Psoas muscle (tissue), 7 donors: ENCODE measurements at regions not wholly inside any gene's neighbourhood (a gene's known extent, or its start where the extent isn't known, plus 50 kb on each side); places are given as distances from the start of the nearest gene placed in this dataset.
A peak's percentile ranks its signal among the peaks of the same experiment; 100 is the strongest.

Experiments
- ATAC-seq, 4 donors: fragments of 200-7000 bp; cut with Tn5 transposase; one replicate each; pipeline ENCODE4 v1.9.1; 2020; ENCODE audit warnings: moderate library complexity in 3 of 4, mild to moderate bottlenecking in 2 of 4
- DNase-seq, 2 donors: peaks; one replicate each; pipeline ENCODE4 v3.0.0-alpha.2; 2020
- H3K27ac ChIP-seq: fragments of 200-600 bp; one replicate; pipeline ENCODE4 v1.8.0; 2022
- H3K27me3 ChIP-seq, 3 donors: fragments of 200-600 bp in 1 of 3; one replicate each; pipeline versions ENCODE4 v1.6.1 to v1.8.0; 2013 to 2022; ENCODE audit warnings: low read length in 2 of 3, mild to moderate bottlenecking in 2 of 3, moderate library complexity in 1 of 3; ENCODE audit not compliant: insufficient read depth in 3 of 3
- H3K36me3 ChIP-seq, 2 donors: fragments of 200-600 bp in 1 of 2; one replicate each; pipeline versions ENCODE4 v1.6.1 to v1.8.0; 2013 to 2022; ENCODE audit warnings: low read depth in 1 of 2, mild to moderate bottlenecking in 1 of 2, moderate library complexity in 1 of 2; ENCODE audit not compliant: insufficient read depth in 1 of 2
- H3K4me1 ChIP-seq: fragments of 200-600 bp; one replicate; pipeline ENCODE4 v1.8.0; 2022
- H3K4me3 ChIP-seq: fragments of 200-600 bp; one replicate; pipeline ENCODE4 v1.8.0; 2022; ENCODE audit warnings: mild to moderate bottlenecking
- H3K9me3 ChIP-seq: fragments of 200-600 bp; one replicate; pipeline ENCODE4 v1.8.0; 2022
- WGBS, 3 donors: extraction: QIAGEN DNeasy Blood & Tissue Kit; methylation state at CpG; one replicate each; pipeline versions ENCODE4 v1.1.6 to v1.1.7; 2013; 5-methylcytosine and 5-hydroxymethylcytosine counted together
- intact Hi-C, 2 donors: fragments of 100-400 bp; cut with DNase I; formaldehyde crosslinking; loops; one replicate each; pipeline versions ENCODE4 v1.11.0 to v1.14.2; 2022
- TF ChIP-seq, protein P1 (sequence below): fragments of 200-600 bp; IDR thresholded peaks from one replicate; pipeline ENCODE4 v1.8.0; 2022; ENCODE audit warnings: antibody characterized with exemption
- donor health status: healthy with polysubstance abuse.
- donor health status: DM: no; HTN: no; CAD: no; lungs with moderate emphysema.
- donor health status: Bipolar disorder and iron deficiency.
- donor health status: healthy.
- donor health status: DM: yes; HTN: yes; CAD: no.
- donor health status: DM: no; HTN: no; CAD: no.
- donor health status: DM: yes; HTN: yes; CAD: no.

- H3K4me1 ChIP-seq, result no peaks in the 10 kb centered on the region
- ATAC-seq (no peak), DNase-seq (no peak)
- H3K4me3 ChIP-seq, result no peak overlapping the region
- no peak overlapping the region for H3K27ac ChIP-seq
- H3K9me3 ChIP-seq, result no peaks in the 10 kb centered on the region
- TF ChIP-seq, protein P1, sequence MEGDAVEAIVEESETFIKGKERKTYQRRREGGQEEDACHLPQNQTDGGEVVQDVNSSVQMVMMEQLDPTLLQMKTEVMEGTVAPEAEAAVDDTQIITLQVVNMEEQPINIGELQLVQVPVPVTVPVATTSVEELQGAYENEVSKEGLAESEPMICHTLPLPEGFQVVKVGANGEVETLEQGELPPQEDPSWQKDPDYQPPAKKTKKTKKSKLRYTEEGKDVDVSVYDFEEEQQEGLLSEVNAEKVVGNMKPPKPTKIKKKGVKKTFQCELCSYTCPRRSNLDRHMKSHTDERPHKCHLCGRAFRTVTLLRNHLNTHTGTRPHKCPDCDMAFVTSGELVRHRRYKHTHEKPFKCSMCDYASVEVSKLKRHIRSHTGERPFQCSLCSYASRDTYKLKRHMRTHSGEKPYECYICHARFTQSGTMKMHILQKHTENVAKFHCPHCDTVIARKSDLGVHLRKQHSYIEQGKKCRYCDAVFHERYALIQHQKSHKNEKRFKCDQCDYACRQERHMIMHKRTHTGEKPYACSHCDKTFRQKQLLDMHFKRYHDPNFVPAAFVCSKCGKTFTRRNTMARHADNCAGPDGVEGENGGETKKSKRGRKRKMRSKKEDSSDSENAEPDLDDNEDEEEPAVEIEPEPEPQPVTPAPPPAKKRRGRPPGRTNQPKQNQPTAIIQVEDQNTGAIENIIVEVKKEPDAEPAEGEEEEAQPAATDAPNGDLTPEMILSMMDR, result no peak
- intact Hi-C loops, result no loop called here
- peaks cover 0 to 11% (median 9%) of the 10 kb centered on the region in 3 donors for H3K27me3 ChIP-seq
- WGBS, 3 donors, result 56 to 66% (median 59%) methylated on average over 11 of the region's 11 CpGs
- no peaks in the 10 kb centered on the region for H3K36me3 ChIP-seq
Observed at GRCh38 chr6:215335-216034, 76.8 kb upstream of the DUSP22 start.

DNA sequence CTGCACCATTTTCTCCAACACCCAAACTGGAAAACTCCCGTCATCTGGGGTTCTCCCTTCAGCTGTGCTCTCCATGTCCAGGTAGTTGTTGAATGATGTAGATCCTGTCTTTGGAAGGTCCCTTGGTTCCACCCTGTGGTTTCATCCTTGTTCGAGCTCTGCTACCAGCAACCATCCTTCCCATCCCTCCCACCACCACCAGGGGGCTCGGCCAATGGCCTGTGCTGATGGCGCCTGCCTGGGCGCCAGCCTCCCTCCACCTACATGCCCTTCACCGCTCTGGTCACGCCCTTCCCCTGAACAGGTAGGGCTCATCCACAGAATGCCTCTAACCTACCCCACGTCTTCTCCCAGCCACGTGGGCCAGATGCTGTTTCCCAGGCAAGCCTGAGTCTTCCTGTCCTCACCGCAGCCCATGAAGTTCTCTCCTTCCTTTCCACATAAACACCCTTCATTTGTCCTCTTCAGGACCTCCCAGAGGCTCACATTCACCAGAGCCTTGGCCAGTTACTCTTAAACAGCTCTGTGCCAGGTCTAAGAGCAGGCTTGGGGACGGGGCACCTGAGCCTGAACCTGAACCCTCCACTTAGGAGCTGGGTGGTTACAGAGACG, 75.1 kb upstream of the DUSP22 start:
- H3K36me3 ChIP-seq, result no peaks in the 10 kb centered on the region
- WGBS, 3 donors, result 82 to 89% (median 84%) methylated on average over 12 of the region's 12 CpGs
- DNase-seq (no peak), ATAC-seq (no peak)
- H3K4me3 ChIP-seq, result no peak overlapping the region
- TF ChIP-seq, protein P1, result peak; percentile 30
- no peaks in the 10 kb centered on the region for H3K9me3 ChIP-seq
- intact Hi-C loops, result no loop called here
- H3K27me3 ChIP-seq, result peaks cover 0 to 10% (median 9%) of the 10 kb centered on the region in 3 donors
- no peak overlapping the region for H3K27ac ChIP-seq
- no peaks in the 10 kb centered on the region for H3K4me1 ChIP-seq

DNA sequence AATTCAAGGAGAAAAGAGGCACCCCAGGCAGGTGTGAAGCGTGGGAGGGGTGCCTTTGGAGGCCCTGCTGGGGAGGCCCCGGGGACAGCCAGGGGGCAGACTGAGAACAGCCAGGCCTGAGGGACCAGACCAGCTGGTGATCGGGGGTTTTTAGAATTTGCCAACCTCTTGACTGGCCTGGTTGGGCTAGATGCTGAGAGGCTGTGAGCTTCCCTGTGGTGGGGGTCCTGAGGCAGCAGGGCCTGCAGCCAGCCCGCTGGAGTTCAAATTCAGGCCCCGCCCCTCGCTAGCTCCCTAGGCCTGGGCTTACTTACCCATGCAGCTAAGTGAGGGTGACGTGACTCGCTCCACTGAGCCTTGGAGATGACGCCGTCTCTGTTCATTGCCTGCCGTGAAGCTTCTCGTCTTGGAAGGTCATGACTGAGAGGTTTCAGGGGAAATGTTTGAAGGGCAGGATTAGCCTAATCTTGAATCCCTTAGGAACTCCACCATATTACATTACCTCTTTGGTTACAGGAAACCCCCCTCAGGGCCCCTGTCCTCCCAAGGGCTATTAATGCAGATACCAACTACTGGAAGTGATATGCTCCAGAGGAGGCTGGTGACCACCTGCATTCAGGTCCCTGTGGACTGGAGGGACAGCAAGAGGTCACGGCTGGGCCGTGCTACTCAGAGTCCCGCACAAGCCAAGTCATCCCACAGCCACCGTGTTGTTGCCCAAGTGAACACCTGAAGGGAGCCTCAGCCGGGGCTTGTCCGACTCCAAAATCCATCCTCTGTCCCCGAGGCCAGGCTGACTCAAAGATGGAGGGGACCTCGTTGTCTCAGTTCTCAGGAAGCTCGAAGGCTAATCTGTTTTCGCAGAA, 73.9 kb upstream of the DUSP22 start:
- no peak overlapping the region for H3K4me3 ChIP-seq
- DNase-seq (no peak), ATAC-seq (no peak)
- WGBS, 3 donors, result 70 to 71% (median 70%) methylated on average over 22 of the region's 22 CpGs
- no peaks in the 10 kb centered on the region for H3K4me1 ChIP-seq
- no peaks in the 10 kb centered on the region for H3K9me3 ChIP-seq
- peaks cover 0 to 14% (median 9%) of the 10 kb centered on the region in 3 donors for H3K27me3 ChIP-seq
- TF ChIP-seq, protein P1, result no peak
- H3K36me3 ChIP-seq, result no peaks in the 10 kb centered on the region
- intact Hi-C loops, result no loop called here
- H3K27ac ChIP-seq, result no peak overlapping the region

GRCh38 chr6:219019-219570, 73.2 kb upstream of the DUSP22 start:
- WGBS, 3 donors, result 76 to 78% (median 77%) methylated on average over 3 of the region's 3 CpGs
- H3K4me3 ChIP-seq, result no peak overlapping the region
- peaks cover 0 to 14% (median 7%) of the 10 kb centered on the region in 3 donors for H3K27me3 ChIP-seq
- DNase-seq, result no peak
- no peak for ATAC-seq
- TF ChIP-seq, protein P1, result no peak
- H3K27ac ChIP-seq, result no peak overlapping the region
- H3K4me1 ChIP-seq, result no peaks in the 10 kb centered on the region
- no peaks in the 10 kb centered on the region for H3K9me3 ChIP-seq
- no peaks in the 10 kb centered on the region for H3K36me3 ChIP-seq
- intact Hi-C loops, result no loop called here
